ENCODE measurements at regions not wholly inside any gene's neighbourhood (a gene's known extent, or its start where the extent isn't known, plus 50 kb on each side); places are given as distances from the start of the nearest gene placed in this dataset.

GRCh38 chr9:23342291-23342690 is 483.7 kb downstream of the ELAVL2 start:
- no peak for TF ChIP-seq CTCF (IDR thresholded peaks at IDR 0.05)
- TF ChIP-seq POLR2AphosphoS5 (IDR thresholded peaks at IDR 0.05), result no peak
- TF ChIP-seq EP300 (IDR thresholded peaks at IDR 0.05), result no peak

Data from esophagus muscularis mucosa (tissue), 4 donors.